Right lobe of liver (tissue), 4 donors: ENCODE measurements at regions not wholly inside any gene's neighbourhood (a gene's known extent, or its start where the extent isn't known, plus 50 kb on each side); places are given as distances from the start of the nearest gene placed in this dataset.

Experiments
- POLR2A ChIP-seq: fragments of 450-650 bp; IDR thresholded peaks from one replicate; pipeline ENCODE4 v1.6.1; 2017; ENCODE audit warnings: antibody characterized with exemption, mild to moderate bottlenecking
- TF ChIP-seq, protein P1 (sequence below), 4 donors: fragments of 200-600 bp in 3 of 4; fragments of 450-650 bp in 1 of 4; IDR thresholded peaks; one replicate each; pipeline versions ENCODE4 v1.5.1 to v1.8.0; 2016 to 2022; ENCODE audit warnings: antibody characterized with exemption in 4 of 4, mild to moderate bottlenecking in 2 of 4
- donor health status: DM: no; HTN: no; CAD: no.
- donor health status: DM: no; HTN: no; CAD: no.
- donor health status: DM: no; HTN: yes; CAD: no.

DNA sequence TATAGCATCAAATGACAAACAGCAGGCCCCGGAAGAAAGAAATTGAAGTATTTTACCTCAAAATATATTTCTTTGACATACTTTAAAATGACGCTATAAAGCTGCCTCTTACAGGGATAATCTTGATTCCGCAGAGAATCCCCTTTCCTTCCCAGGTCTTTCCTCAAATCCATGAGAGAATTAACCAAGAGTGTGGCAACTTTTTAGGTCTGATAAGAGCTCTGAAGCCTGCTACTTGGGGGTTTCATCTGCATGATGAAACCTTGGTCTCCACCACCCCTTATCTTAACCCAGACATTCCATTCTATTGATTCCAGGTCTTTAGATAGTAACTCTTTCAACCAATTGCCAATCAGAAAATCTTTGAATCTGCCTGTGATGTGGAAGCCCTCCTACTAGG lies 173.8 kb downstream of the CEMIP2 start:
- TF ChIP-seq, protein P1, sequence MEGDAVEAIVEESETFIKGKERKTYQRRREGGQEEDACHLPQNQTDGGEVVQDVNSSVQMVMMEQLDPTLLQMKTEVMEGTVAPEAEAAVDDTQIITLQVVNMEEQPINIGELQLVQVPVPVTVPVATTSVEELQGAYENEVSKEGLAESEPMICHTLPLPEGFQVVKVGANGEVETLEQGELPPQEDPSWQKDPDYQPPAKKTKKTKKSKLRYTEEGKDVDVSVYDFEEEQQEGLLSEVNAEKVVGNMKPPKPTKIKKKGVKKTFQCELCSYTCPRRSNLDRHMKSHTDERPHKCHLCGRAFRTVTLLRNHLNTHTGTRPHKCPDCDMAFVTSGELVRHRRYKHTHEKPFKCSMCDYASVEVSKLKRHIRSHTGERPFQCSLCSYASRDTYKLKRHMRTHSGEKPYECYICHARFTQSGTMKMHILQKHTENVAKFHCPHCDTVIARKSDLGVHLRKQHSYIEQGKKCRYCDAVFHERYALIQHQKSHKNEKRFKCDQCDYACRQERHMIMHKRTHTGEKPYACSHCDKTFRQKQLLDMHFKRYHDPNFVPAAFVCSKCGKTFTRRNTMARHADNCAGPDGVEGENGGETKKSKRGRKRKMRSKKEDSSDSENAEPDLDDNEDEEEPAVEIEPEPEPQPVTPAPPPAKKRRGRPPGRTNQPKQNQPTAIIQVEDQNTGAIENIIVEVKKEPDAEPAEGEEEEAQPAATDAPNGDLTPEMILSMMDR (IDR thresholded peaks at IDR 0.05) = no peak
- TF ChIP-seq POLR2A = no peak
